Stomach (tissue), 8 donors: ENCODE measurements at regions not wholly inside any gene's neighbourhood (a gene's known extent, or its start where the extent isn't known, plus 50 kb on each side); places are given as distances from the start of the nearest gene placed in this dataset.

Source experiments
- DNase-seq, 2 donors: peaks; one replicate each; pipeline versions ENCODE4 v3.0.0 to v3.0.0-alpha.2; 2013 to 2019
- H3K27ac ChIP-seq, 5 donors: fragments of 200-600 bp in 4 of 5; sonication (generic) in 4 of 5; one replicate each; pipeline ENCODE4 v1.5.1; 2013 to 2019; ENCODE audit warnings: mild to moderate bottlenecking in 1 of 5, moderate library complexity in 1 of 5
- H3K27me3 ChIP-seq, 3 donors: fragments of 200-600 bp; sonication (generic); one replicate each; pipeline ENCODE4 v1.5.1; 2017 to 2019; ENCODE audit warnings: mixed run types in 1 of 3
- H3K36me3 ChIP-seq, 4 donors: fragments of 200-600 bp; sonication (generic); 1 replicate in 3 of 4; 2 replicates in 1 of 4; pipeline ENCODE4 v1.5.1; 2016 to 2019
- H3K4me1 ChIP-seq, 4 donors: fragments of 200-600 bp; sonication (generic); one replicate each; pipeline ENCODE4 v1.5.1; 2016 to 2019
- H3K4me3 ChIP-seq, 4 donors: fragments of 200-600 bp; sonication (generic) in 3 of 4; one replicate each; pipeline ENCODE4 v1.5.1; 2016 to 2019; ENCODE audit warnings: mild to moderate bottlenecking in 1 of 4
- H3K9me3 ChIP-seq, 4 donors: fragments of 200-600 bp; sonication (generic); one replicate each; pipeline ENCODE4 v1.5.1; 2016 to 2019
- CTCF ChIP-seq, 7 experiments: fragments of 450-650 bp in 4 of 7; fragments of 200-600 bp in 3 of 7; sonication (generic) in 3 of 7; IDR thresholded peaks; one replicate each; pipeline ENCODE4 v1.5.1; 2016 to 2019; ENCODE audit warnings: antibody characterized with exemption in 7 of 7, control low read depth in 2 of 7, mild to moderate bottlenecking in 1 of 7
- EP300 ChIP-seq: sonication (generic); formaldehyde crosslinking; IDR thresholded peaks from one replicate; pipeline ENCODE4 v1.6.1; 2017; ENCODE audit warnings: antibody characterized with exemption
- POLR2A ChIP-seq, 4 donors: fragments of 450-650 bp; IDR thresholded peaks; one replicate each; pipeline ENCODE4 v1.6.1; 2016; ENCODE audit warnings: antibody characterized with exemption in 4 of 4, control low read depth in 2 of 4, mild to moderate bottlenecking in 1 of 4, moderate library complexity in 1 of 4
- POLR2AphosphoS5 ChIP-seq, 3 donors: sonication (generic); formaldehyde crosslinking; IDR thresholded peaks; one replicate each; pipeline ENCODE4 v1.6.1; 2016; ENCODE audit warnings: antibody characterized with exemption in 3 of 3
- WGBS, 5 donors: extraction: QIAGEN DNeasy Blood & Tissue Kit in 3 of 5; methylation state at CpG; one replicate each; pipeline versions ENCODE4 v1.1.5 to v1.1.7; 2013 to 2018; 5-methylcytosine and 5-hydroxymethylcytosine counted together
- intact Hi-C: fragments of 100-400 bp; cut with DNase I; formaldehyde crosslinking; loops from one replicate; pipeline ENCODE4 v1.15.1; 2023; ENCODE audit warnings: low total_unique reads
- donor health status: healthy with polysubstance abuse.
- donor health status: Bipolar disorder and iron deficiency.
- donor health status: healthy.

DNA sequence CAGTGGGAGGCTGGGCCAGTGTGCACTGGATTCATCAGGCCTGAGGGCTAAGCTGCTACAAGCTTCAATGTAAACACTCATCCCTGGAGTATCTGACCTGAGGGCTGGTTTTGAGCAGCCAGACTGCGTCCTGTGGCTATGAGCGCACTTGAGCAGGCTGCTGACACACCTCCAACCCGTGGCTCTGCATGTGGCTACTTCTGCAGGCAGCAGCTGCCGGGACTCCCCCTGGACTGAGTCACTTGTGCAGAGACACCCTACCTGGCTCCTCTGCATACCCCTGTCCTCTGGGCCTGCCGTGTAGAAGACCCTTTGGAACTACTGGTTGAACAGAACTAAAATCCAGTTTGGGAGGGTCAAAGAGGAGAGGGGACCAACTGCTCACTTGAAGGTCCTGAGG is 172.0 kb downstream of the SCP2D1 start:
- Histone ChIP-seq H3K4me3 (no peak overlapping the region), H3K4me1 (peaks cover 0 to 6% (median 3%) of the 10 kb centered on the region in 4 donors), H3K27me3 (no peaks in the 10 kb centered on the region), H3K27ac (peak overlapping the region in 3 of 5 donors; percentile 29 to 72 (median 51)), H3K9me3 (no peaks in the 10 kb centered on the region), H3K36me3 (no peaks in the 10 kb centered on the region)
- intact Hi-C loops, result no loop called here
- TF ChIP-seq CTCF (IDR thresholded peaks at IDR 0.05) (no peak), EP300 (no peak), POLR2AphosphoS5 (IDR thresholded peaks at IDR 0.05) (no peak), POLR2A (IDR thresholded peaks at IDR 0.05) (no peak)
- no peak for DNase-seq
- WGBS, 5 donors, result 90 to 95% (median 94%) methylated on average over 5 of the region's 5 CpGs

- no peak for TF ChIP-seq POLR2AphosphoS5 (IDR thresholded peaks at IDR 0.05)
- no peak for TF ChIP-seq POLR2A (IDR thresholded peaks at IDR 0.05)
- no peak for TF ChIP-seq CTCF (IDR thresholded peaks at IDR 0.05)
- no peak for TF ChIP-seq EP300
- Histone ChIP-seq H3K27me3 (no peaks in the 10 kb centered on the region), H3K4me3 (no peak overlapping the region), H3K27ac (peak overlapping the region in 4 of 5 donors; percentile 5 to 72 (median 58)), H3K4me1 (peaks cover 0 to 6% (median 3%) of the 10 kb centered on the region in 4 donors), H3K9me3 (no peaks in the 10 kb centered on the region), H3K36me3 (no peaks in the 10 kb centered on the region)
- DNase-seq, result no peak
- 79 to 85% (median 82%) methylated on average over 7 of the region's 7 CpGs for WGBS, 5 donors
- intact Hi-C loops, result no loop called here
Observed at GRCh38 chr20:18986146-18986830, 172.7 kb downstream of the SCP2D1 start.

DNA sequence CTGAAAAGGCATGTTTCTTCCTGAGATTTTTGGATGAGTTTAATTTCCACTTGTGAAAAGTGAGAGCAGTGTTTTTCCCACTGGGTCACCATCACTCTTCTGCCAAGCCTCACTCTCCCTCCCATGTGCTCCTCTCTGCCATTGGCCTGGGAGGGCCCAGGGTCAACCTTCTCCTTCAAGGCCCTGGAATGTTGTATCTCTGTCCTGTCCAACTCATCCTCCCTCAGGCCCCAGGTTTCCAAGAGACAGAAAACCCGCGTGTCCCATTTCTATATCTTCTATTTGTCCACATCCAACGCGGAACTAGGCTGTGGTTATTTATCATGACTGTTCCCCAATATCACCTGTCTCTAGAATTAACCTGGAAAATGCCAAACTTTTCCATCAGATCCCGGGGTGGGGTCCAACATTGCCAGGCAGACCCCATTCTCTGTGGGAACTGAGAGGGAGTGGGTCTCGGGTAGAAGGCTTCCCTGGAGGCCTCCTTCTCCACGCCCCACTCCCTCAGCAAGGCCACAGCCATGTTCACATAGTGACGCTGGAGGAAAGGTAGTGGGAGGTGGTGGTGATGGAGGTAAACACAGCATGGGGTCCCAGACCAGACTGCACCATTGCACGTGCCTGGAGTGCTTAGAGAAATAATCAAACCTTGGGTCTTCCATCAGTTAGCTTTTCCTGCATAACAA is 173.5 kb downstream of the SCP2D1 start:
- H3K4me3 ChIP-seq, result no peak overlapping the region
- TF ChIP-seq POLR2A (IDR thresholded peaks at IDR 0.05) (no peak), POLR2AphosphoS5 (IDR thresholded peaks at IDR 0.05) (no peak), EP300 (no peak), CTCF (IDR thresholded peaks at IDR 0.05) (no peak)
- peaks cover 0 to 6% (median 3%) of the 10 kb centered on the region in 4 donors for H3K4me1 ChIP-seq
- H3K9me3 ChIP-seq, result no peaks in the 10 kb centered on the region
- no peaks in the 10 kb centered on the region for H3K36me3 ChIP-seq
- H3K27me3 ChIP-seq, result no peaks in the 10 kb centered on the region
- intact Hi-C loops, result no loop called here
- 75 to 91% (median 90%) methylated on average over 9 of the region's 9 CpGs for WGBS, 5 donors
- no peak for DNase-seq
- peak overlapping the region in 4 of 5 donors; percentile 5 to 72 (median 58) for H3K27ac ChIP-seq

DNA sequence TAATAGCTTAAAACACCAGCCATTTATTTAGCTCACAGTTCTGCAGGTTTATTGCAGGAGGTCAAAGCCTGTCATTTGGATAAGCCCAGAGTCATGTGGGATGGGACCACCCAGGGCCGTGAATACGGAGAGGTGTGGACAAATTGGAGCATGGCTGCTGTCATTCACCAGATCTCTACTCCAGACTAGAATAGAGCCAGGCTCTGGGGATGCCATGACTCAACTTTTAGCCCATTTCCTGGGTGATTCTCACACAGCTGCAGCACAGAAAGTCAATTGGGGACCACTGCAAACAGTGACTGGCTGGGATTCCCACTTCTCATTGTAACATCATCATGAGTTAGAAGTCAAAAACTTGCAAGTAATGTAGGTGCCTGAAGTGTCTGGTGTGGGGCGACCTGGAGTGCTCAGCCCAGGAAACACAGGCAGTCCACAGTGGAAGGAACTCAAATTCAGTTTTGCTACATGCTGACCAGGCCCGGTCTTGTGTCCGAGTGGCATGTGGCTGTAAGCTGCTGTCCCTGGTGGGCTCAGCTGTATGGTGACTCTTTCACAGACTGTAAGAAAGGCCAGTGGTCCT is 174.3 kb downstream of the SCP2D1 start:
- intact Hi-C loops, result no loop called here
- Histone ChIP-seq H3K4me1 (peaks cover 0 to 6% (median 3%) of the 10 kb centered on the region in 4 donors), H3K27me3 (no peaks in the 10 kb centered on the region), H3K27ac (no peak overlapping the region), H3K36me3 (no peaks in the 10 kb centered on the region), H3K9me3 (no peaks in the 10 kb centered on the region), H3K4me3 (no peak overlapping the region)
- DNase-seq, result no peak
- 74 to 99% (median 93%) methylated on average over 5 of the region's 5 CpGs for WGBS, 5 donors
- no peak for TF ChIP-seq POLR2AphosphoS5 (IDR thresholded peaks at IDR 0.05)
- no peak for TF ChIP-seq EP300
- TF ChIP-seq POLR2A (IDR thresholded peaks at IDR 0.05), result no peak
- no peak for TF ChIP-seq CTCF (IDR thresholded peaks at IDR 0.05)
